ENCODE measurements at regions not wholly inside any gene's neighbourhood (a gene's known extent, or its start where the extent isn't known, plus 50 kb on each side); places are given as distances from the start of the nearest gene placed in this dataset.
"Not testable (repeated sequence)": the region's sequence is repeated elsewhere in the genome, so short reads cannot be mapped to it uniquely, and the experiment has no call there.

- DNase-seq: no peak
These were observed 195.1 kb upstream of the SLC38A2 start for GRCh38 chr12:46567667-46568066.

- peak; percentile 83 for DNase-seq
These were observed 190.2 kb upstream of the SLC38A2 start for GRCh38 chr12:46562625-46563225.

DNA sequence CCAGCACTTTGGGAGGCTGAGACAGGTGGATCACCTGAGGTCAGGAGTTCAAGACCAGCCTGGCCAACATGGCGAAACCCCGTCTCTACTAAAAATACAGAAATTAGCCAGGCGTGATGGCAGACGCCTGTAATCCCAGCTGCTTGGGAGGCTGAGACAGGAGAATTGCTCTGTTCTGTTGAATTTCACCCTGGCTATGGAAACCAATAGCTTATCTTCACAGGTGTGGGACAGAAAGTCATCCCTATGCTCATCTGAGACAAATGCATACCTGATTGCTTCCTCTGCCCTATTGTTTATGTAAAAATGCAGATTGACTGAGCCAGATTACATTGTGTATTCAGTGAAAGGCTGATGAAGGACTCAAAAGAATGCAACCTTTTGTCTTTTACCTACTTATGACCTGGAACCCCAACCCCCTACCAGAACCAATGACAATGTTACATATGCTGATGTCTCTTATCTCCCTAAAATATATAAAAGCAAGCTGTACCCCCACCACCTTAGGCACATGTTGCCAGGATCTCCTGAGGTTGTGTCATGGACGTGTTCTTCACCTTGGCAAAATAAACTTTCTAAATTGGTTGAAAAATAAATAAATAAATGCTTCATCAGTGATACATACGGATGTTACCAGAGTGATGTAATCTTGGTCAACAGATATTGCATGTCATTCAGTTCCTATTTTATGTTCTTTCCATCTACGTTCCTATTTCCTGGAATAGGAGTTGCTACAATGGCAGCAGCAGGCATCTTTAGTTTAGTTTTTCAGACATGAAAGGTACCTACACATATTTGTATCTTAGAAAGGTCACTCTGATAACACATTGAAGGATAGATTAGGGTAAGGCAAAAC lies 189.4 kb upstream of the SLC38A2 start:
- DNase-seq: peak; percentile 25

DNA sequence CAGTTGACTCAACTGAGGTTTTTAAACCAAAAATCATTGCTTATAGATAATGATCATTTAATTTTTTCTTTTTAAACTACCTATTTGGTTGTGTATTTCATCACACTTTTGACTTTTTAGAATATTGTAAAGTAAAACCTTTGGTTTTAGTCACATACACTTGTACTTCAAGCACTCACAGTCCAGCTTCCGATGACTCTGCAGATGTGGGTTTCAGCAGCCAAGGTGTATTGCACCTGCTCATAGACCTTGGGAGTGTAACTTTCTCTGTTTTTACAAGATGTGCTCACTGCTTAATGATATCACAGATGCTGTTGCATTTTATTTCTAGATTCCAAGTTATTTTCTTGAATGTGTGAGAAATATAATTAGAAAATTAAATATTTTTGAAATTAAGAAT lies 188.3 kb upstream of the SLC38A2 start:
- DNase-seq: no peak

- no peak for DNase-seq
These were observed 187.5 kb upstream of the SLC38A2 start for GRCh38 chr12:46560089-46560488.

DNA sequence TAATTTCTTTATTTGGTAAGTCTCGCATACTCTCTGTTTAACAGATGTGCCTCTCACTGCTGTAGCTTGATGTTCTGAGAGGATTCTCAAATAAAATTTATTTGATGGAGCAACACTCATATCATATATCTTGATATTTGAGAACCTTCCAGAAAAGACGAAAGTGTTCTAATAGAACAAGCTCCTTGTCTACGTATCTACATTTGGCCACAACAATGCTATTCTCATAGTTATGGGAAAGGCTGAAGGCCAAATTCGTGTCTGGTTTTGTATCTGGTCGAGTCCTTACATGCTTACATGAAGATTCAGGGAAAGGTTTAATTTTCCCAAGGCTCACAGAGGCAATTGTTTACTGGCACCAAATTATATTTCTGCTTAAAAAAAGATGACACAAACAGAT lies 186.7 kb upstream of the SLC38A2 start:
- DNase-seq: peak; percentile 80

- peak; percentile 31 for DNase-seq
These were observed 186.1 kb upstream of the SLC38A2 start for GRCh38 chr12:46558677-46559076.

DNA sequence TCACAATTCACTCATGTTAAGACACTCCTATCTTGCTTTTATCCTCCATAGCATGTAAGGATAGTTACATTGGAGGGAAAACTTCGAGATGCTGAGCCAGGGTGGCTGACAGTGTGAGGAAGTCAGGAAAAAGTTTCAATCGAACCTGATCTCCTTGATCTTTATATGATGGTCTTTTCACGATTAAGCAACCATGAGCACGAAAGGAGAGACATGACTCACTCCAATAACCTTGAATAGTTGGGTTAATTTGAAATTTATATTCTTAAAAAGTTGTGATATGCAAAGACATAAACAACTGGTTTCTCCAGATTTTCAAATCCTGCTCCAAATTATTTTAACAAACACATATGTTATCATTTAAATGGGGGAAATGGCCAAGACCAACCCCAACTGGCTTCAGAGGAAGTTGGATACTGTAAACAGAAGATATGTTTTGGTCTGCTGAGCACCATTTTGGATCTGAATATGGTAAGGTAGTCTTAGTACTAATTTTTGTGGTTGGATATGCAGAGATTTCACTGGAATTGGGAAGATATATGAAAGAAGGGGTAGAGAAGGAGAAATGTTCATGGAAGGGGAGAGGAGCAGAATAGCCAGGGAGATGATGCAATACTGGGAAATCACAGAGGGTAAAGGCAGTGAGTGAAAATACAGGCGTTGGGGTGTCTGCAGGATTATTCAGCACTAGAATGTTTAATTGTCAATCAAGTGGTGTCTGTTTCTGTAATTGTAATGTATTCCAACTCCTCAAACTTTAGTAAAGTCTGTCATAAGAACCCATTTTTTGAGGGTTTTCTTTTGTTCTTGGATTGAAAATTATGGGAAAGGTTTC lies 185.2 kb upstream of the SLC38A2 start:
- peak; percentile 57 for DNase-seq

- peak; percentile 92 for DNase-seq
These were observed 184.4 kb upstream of the SLC38A2 start for GRCh38 chr12:46556819-46557524.

- DNase-seq: peak; percentile 98
These were observed 183.6 kb upstream of the SLC38A2 start for GRCh38 chr12:46556105-46556559.

DNA sequence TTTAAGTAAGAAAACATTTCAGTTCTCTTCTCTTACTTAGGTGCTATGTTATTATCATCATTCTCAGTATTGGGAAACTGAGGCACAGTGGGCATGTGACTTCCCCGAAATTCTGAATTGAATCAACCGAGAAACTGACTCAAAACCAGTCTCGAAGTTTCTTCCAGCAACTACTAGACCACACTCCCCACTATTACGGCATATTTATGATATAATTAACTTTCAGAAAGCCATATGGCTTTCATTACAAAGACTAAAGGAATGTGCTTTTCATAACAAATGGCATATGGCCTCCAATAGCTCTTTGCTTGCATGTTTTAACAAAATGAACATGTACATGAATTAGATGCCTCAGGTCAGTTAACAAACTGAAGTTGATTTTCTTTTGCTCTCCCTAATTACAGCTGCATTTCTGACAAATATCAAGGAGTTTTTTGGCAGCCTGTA lies 182.9 kb upstream of the SLC38A2 start:
- DNase-seq: peak; percentile 93

DNA sequence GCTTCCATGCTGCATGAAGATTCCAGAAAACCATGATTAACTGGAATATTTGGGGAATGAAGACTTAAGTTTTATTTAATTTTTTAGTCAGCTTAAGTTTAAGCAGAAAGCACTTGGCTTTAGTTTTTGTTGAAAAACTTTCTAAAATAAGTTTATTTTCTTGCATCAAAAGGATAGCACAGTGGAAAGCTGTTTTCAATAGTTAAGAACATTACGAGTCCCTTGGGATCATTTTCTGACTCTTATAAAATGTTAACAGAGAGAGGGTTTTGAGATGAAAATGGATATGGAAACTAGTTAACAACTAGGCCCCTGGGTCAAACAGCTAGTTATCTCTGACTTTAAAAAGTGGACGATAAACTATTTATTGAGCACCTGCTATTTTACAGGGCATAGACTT lies 181.9 kb upstream of the SLC38A2 start:
- DNase-seq: peak; percentile 46

GRCh38 chr12:46553911-46554310 lies 181.3 kb upstream of the SLC38A2 start:
- DNase-seq: peak; percentile 89

DNA sequence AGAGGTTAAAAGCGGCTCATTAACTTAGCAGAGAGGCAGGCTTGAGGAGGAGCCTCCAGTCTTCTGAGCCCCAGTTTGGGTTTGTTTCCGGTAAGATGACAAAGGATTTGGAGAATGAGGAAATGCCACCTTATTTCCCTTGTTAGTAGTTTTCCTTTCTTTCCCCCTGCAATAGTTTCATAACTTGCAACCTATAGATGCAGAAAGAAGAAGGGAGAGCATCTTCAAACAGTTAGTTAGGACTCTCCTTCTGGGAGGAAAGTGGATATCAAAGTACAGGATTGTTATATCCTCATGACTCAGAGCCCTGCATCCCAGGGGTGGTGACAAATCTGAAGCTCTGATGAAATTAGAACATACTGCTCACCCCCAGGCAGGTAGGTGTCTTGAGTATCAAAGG lies 180.7 kb upstream of the SLC38A2 start:
- peak; percentile 86 for DNase-seq

GRCh38 chr12:46550266-46550879 lies 177.8 kb upstream of the SLC38A2 start:
- no peak for DNase-seq

- DNase-seq: peak; percentile 96
These were observed 177.1 kb upstream of the SLC38A2 start for GRCh38 chr12:46549527-46550265.

GRCh38 chr12:46548605-46549071 lies 176.1 kb upstream of the SLC38A2 start:
- DNase-seq: peak; percentile 86

- DNase-seq: peak; percentile 53
These were observed 175.1 kb upstream of the SLC38A2 start for GRCh38 chr12:46547421-46548354.

DNA sequence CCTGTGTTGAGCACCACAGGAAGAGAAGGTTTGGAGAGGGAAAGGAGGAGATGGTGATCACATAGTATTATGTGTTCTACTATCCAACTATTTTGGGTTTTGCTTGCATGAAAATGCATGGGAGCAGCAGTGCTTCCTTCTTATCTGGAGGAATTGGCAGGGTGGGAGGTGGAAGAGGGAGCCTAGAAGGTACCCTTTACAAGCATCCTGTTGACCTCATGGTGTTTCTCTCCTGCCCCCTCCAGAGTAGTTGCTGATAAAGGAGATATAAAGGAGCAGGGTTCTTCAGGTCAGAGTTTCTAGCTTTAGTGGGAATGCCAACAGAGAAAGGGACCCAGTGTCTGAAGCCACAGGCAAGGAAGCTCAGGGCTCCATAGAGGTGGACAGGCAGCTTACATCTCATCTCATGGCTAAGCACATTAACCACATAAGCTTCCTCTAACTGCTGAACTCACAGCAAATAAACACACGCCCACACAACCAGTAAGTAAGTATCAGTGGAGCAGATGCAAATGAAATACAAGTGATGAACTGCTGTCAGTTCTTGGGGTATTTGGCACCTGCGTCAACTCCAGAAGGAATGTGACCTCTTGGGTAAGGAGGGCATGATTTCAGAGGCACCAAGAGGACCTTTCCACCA lies 174.2 kb upstream of the SLC38A2 start:
- peak; percentile 36 for DNase-seq

- DNase-seq: not testable (repeated sequence)
These were observed 170.8 kb upstream of the SLC38A2 start for GRCh38 chr12:46543378-46543795.
